ENCODE measurements at regions not wholly inside any gene's neighbourhood (a gene's known extent, or its start where the extent isn't known, plus 50 kb on each side); places are given as distances from the start of the nearest gene placed in this dataset.

GRCh38 chr11:57092028-57092698 lies 89.6 kb upstream of the LRRC55 start:
- TF ChIP-seq ZNF274 (IDR thresholded peaks at IDR 0.05; ENCODE audit: low read depth, low read length), result no peak
- no peak for TF ChIP-seq CTCF (IDR thresholded peaks at IDR 0.05 in 2 of 3, conservative IDR thresholded peaks at IDR 0.05 in 1 of 3; ENCODE audit: borderline replicate concordance in 1 of 3, insufficient read depth in 1 of 3, low read depth in 2 of 3, low read length in 2 of 3)
- TF ChIP-seq EGR1 (IDR thresholded peaks at IDR 0.05; ENCODE audit: low read depth), result no peak
- no peak for TF ChIP-seq EZH2phosphoT487 (IDR thresholded peaks at IDR 0.05; ENCODE audit: borderline replicate concordance)
- no peak for TF ChIP-seq POLR2A (IDR thresholded peaks at IDR 0.05; ENCODE audit: borderline replicate concordance, extremely low read depth, insufficient read depth, insufficient read length)
- no peak for TF ChIP-seq RAD21 (IDR thresholded peaks at IDR 0.05; ENCODE audit: low read depth)
- TF ChIP-seq MAX (IDR thresholded peaks at IDR 0.05), result no peak
- TF ChIP-seq SP1 (IDR thresholded peaks at IDR 0.05; ENCODE audit: low read depth), result no peak
- TF ChIP-seq EZH2 (IDR thresholded peaks at IDR 0.05), result no peak
- no peak for TF ChIP-seq POLR2AphosphoS5 (IDR thresholded peaks at IDR 0.05; ENCODE audit: low read depth, low read length)

All from HCT116 (cell line).